HepG2 (cell line): ENCODE measurements at regions not wholly inside any gene's neighbourhood (a gene's known extent, or its start where the extent isn't known, plus 50 kb on each side); places are given as distances from the start of the nearest gene placed in this dataset.

Experiments used
- MAFF ChIP-seq: IDR thresholded peaks from 2 replicates; pipeline ENCODE4 v1.6.1; 2011; ENCODE audit warnings: low read depth, low read length, improper control_type of control experiment
- POLR2A ChIP-seq, 2 experiments: IDR thresholded peaks; 2 replicates each; pipeline ENCODE4 v1.6.1; 2011; ENCODE audit warnings: low read depth in 2 of 2, low read length in 2 of 2, mild to moderate bottlenecking in 1 of 2, moderate library complexity in 1 of 2; ENCODE audit not compliant: insufficient read depth in 1 of 2
- RNF2 ChIP-seq: fragments of 450-650 bp; conservative IDR thresholded peaks from 2 replicates; pipeline ENCODE4 v1.6.1; 2016; ENCODE audit warnings: low read depth
- TF ChIP-seq, protein P1 (sequence below): sonication (generic); formaldehyde crosslinking; IDR thresholded peaks from 2 replicates; pipeline ENCODE4 v1.5.0; 2020; ENCODE audit warnings: mild to moderate bottlenecking, missing genetic modification reagents
- TF ChIP-seq, protein P2 (sequence below): IDR thresholded peaks from 2 replicates; pipeline ENCODE4 v1.6.1; 2016; ENCODE audit warnings: mild to moderate bottlenecking
- TF ChIP-seq, protein P3 (sequence below): sonication (generic); formaldehyde crosslinking; IDR thresholded peaks from 2 replicates; pipeline ENCODE4 v1.4.0; 2020; ENCODE audit warnings: missing genetic modification reagents
- TF ChIP-seq, protein P4 (sequence below): sonication (generic); formaldehyde crosslinking; IDR thresholded peaks from 2 replicates; pipeline ENCODE4 v1.4.0; 2020; ENCODE audit warnings: missing genetic modification reagents
- TF ChIP-seq, protein P5 (sequence below): sonication (generic); formaldehyde crosslinking; IDR thresholded peaks from 2 replicates; pipeline ENCODE4 v1.5.0; 2020; ENCODE audit warnings: mild to moderate bottlenecking, missing genetic modification reagents, moderate library complexity

DNA sequence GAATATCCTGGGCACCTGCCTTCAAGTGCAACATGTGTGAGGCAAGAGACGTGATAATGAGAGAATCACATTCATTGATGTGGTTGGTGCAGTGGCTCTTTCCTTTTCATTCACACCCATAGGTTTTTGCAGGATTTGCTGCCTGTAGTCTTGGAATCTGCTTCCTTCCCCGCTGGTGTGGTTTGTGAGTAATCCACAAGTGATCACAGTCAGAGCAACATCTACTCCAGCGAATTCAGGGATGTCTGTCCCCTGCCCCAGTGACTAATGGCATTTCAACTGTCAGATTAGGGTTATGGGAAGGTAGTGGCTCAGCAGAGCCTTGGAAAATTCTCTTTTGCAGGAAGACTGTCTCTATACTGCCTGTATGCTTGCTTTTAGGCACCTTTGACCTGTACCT lies 225.5 kb upstream of the RBMS1 start:
- TF ChIP-seq, protein P1, sequence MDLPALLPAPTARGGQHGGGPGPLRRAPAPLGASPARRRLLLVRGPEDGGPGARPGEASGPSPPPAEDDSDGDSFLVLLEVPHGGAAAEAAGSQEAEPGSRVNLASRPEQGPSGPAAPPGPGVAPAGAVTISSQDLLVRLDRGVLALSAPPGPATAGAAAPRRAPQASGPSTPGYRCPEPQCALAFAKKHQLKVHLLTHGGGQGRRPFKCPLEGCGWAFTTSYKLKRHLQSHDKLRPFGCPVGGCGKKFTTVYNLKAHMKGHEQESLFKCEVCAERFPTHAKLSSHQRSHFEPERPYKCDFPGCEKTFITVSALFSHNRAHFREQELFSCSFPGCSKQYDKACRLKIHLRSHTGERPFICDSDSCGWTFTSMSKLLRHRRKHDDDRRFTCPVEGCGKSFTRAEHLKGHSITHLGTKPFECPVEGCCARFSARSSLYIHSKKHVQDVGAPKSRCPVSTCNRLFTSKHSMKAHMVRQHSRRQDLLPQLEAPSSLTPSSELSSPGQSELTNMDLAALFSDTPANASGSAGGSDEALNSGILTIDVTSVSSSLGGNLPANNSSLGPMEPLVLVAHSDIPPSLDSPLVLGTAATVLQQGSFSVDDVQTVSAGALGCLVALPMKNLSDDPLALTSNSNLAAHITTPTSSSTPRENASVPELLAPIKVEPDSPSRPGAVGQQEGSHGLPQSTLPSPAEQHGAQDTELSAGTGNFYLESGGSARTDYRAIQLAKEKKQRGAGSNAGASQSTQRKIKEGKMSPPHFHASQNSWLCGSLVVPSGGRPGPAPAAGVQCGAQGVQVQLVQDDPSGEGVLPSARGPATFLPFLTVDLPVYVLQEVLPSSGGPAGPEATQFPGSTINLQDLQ, result no peak
- TF ChIP-seq POLR2A (IDR thresholded peaks at IDR 0.05; ENCODE audit: insufficient read depth in 1 of 2, low read depth in 2 of 2, low read length in 2 of 2) (no peak), RNF2 (no peak), MAFF (no peak)
- TF ChIP-seq, protein P2, sequence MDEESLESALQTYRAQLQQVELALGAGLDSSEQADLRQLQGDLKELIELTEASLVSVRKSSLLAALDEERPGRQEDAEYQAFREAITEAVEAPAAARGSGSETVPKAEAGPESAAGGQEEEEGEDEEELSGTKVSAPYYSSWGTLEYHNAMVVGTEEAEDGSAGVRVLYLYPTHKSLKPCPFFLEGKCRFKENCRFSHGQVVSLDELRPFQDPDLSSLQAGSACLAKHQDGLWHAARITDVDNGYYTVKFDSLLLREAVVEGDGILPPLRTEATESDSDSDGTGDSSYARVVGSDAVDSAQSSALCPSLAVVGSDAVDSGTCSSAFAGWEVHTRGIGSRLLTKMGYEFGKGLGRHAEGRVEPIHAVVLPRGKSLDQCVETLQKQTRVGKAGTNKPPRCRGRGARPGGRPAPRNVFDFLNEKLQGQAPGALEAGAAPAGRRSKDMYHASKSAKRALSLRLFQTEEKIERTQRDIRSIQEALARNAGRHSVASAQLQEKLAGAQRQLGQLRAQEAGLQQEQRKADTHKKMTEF, result no peak
- TF ChIP-seq, protein P3, sequence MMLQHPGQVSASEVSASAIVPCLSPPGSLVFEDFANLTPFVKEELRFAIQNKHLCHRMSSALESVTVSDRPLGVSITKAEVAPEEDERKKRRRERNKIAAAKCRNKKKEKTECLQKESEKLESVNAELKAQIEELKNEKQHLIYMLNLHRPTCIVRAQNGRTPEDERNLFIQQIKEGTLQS (CRISPR knock-in tag), result no peak
- TF ChIP-seq, protein P4, sequence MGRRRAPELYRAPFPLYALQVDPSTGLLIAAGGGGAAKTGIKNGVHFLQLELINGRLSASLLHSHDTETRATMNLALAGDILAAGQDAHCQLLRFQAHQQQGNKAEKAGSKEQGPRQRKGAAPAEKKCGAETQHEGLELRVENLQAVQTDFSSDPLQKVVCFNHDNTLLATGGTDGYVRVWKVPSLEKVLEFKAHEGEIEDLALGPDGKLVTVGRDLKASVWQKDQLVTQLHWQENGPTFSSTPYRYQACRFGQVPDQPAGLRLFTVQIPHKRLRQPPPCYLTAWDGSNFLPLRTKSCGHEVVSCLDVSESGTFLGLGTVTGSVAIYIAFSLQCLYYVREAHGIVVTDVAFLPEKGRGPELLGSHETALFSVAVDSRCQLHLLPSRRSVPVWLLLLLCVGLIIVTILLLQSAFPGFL (CRISPR knock-in tag), result no peak
- TF ChIP-seq, protein P5, sequence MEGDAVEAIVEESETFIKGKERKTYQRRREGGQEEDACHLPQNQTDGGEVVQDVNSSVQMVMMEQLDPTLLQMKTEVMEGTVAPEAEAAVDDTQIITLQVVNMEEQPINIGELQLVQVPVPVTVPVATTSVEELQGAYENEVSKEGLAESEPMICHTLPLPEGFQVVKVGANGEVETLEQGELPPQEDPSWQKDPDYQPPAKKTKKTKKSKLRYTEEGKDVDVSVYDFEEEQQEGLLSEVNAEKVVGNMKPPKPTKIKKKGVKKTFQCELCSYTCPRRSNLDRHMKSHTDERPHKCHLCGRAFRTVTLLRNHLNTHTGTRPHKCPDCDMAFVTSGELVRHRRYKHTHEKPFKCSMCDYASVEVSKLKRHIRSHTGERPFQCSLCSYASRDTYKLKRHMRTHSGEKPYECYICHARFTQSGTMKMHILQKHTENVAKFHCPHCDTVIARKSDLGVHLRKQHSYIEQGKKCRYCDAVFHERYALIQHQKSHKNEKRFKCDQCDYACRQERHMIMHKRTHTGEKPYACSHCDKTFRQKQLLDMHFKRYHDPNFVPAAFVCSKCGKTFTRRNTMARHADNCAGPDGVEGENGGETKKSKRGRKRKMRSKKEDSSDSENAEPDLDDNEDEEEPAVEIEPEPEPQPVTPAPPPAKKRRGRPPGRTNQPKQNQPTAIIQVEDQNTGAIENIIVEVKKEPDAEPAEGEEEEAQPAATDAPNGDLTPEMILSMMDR (CRISPR knock-in tag), result no peak
